NCI-H510A (cell line): ENCODE measurements at regions not wholly inside any gene's neighbourhood (a gene's known extent, or its start where the extent isn't known, plus 50 kb on each side); places are given as distances from the start of the nearest gene placed in this dataset.
A peak's percentile ranks its signal among the peaks of the same experiment; 100 is the strongest.

Experiments
- DNase-seq: peaks from one replicate; lab custom pipeline; 2025; lab: John Stamatoyannopoulos, UW

DNA sequence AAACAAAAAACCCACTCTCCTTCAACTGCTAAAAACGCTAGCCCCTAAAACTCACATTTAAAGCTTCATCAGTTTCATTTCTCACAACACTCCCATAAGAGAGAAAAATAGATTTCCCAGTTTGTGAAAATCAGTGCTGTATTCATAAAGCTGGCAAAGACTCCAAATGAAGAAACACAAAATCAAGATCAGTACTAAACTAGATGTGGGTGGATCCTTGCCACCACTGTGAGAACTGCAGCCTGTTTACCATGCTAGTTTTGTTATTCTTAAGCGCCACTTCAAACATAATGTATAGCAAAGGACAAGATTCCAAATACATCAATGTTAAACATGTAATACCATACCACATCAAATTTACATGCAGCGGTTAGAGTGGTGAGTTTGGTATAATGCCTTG, 104.5 kb upstream of the CCDC150 start:
- no peak for DNase-seq

DNA sequence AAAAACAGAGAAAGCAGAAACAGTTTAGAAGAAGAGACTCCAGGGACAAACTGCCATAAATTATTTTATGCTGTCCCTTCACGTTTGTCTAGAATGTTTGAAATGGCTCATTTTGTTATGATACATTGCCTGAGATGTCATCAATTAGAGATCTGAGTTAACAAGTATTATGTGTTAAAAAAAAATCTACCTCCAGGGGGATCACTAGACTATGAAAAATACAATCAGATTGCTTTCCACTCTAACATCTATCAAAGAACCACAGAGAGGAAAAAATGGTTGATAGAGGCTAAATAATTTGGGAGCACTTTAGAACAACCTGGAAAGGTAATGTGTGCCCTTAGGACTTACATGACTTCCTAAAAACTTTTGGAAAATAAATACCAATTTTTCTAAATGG, 103.8 kb upstream of the CCDC150 start:
- no peak for DNase-seq

DNA sequence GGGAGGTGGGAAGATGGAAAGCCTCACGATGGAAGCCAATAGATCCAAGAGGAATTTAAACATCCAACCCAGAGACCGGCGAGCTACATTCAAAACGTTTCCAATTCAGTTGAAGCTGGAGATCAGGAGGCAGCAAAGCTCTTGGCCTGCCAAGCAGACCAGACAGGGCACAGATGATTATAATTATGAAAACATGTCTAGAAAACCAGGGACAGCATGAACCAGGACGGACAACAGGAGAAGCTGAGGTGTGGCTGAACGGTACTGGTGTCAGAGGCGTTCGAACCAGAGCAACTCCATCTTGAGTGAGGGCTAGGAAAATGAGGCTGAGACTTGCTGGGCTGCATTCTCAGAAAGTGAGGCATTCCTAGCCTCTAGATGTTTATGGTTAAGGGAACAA, 102.2 kb upstream of the CCDC150 start:
- DNase-seq = no peak

DNA sequence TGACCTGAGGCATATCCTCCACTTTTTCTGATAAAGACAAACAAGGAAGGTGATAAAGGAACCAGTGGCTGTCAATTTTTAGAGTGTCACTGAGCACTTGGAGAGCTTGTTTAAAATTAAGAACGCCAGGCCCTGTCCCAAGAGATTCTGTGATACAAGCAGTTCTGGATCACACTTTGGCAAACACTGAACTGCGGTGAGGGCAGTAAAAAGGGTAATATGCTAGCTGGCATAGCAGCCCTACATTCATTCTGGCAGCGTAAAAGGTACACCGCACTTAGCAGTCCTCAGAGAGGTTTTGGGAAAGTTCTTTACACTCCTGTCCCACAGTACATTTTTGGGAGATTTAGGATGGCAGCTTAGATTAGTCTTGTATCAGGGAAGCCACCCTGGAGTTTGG, 101.3 kb upstream of the CCDC150 start:
- no peak for DNase-seq

- DNase-seq = no peak
Measured at GRCh38 chr2:196538646-196539045, 100.9 kb upstream of the CCDC150 start.

- DNase-seq = no peak
Measured at GRCh38 chr2:196544906-196545433, 94.5 kb upstream of the CCDC150 start.

- no peak for DNase-seq
Measured at GRCh38 chr2:196546151-196546919, 93.2 kb upstream of the CCDC150 start.

DNA sequence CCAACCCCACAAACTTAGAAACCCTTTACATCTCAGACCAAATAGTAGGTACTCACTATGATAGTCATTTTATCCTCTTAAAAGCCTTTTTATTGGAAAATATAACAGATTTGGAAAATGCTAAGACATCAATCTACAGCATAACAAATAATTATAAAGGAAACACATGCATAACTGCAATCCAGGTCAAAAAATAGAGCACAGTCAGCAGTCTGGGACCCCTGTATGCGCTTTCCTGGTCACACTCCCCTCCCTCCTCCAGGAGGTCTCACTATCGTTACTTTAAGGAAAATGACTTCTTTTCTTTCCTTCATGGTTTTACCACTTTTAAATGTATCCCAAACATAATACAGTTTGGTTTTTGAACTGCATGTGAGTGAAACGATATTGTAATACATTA, 90.5 kb upstream of the CCDC150 start:
- DNase-seq = no peak

GRCh38 chr2:196551014-196551413, 88.5 kb upstream of the CCDC150 start:
- DNase-seq = no peak

- no peak for DNase-seq
Measured at GRCh38 chr2:196555161-196555560, 84.4 kb upstream of the CCDC150 start.

DNA sequence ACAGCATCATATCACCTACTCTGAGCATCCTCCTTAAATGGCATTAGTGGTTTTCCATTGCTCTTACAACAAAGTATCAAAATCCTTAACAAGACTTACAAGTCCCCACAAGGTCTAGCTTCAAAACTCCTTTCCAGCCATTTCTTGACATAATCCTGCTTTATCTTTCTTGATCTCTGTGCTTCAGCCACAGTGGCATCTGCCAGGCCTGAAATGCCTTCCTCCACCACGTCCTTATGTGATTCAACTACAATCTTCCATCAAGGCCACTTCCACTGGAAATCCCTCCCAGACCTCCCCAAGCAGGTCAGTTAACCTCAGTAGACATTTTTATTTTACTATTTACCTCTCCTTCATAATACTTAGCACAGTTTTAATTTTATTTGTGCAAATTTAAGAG, 83.8 kb upstream of the CCDC150 start:
- no peak for DNase-seq

DNA sequence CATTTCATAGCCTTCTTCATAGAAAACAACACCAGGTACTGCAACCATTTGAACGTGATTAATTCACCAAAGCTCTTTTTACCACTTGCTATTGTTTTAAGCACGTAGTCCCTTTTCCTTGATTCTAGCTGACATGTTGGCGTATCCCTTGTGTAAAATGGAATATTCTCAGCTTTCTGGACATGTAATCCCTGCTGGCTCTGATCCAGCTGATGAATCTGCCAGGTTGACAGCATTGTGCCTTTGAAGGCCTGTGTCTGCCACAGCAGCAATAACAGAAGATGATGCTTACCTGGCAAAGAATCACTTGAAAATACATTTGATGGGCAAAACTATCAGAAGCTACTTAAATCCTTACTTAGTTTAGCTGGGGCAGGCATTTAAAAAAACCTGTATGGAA, 81.0 kb upstream of the CCDC150 start:
- no peak for DNase-seq

DNA sequence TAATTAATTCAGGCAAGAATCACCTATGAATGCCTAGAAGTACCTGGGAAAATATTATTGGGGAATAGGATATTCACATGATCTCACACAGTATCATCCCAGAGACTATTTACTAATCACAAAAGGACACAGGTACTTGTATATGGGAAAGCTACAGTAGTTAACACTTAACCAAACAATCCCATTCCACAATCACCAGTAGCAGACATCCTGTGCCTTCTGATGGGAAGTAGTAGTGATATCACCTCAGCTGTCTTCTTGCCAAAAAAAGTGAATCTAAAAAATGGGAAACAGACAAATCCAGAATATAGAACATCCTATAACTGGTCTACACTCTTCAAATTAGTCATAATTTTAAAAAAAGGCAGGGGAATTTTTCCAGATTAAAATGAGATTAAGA, 75.6 kb upstream of the CCDC150 start:
- DNase-seq = no peak

GRCh38 chr2:196565106-196565765, 74.3 kb upstream of the CCDC150 start:
- no peak for DNase-seq

DNA sequence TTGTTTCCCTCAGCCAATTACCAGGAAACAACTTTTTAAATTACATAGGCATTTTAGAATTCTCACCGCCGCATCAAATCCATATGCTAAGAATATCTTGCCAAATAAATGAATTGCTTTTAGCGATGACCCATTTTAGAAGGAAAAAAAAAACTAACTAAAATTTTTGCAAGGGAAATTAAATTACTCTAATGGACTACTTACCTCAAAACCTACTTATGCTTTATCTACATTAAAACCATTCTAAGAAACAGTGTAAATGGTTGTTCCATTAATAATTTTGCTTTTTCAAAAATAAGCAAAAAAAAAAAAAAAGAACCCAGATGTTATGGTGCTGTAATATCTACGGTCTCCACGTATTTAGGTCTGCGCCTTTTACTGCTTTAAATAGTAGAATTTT, 73.5 kb upstream of the CCDC150 start:
- no peak for DNase-seq

DNA sequence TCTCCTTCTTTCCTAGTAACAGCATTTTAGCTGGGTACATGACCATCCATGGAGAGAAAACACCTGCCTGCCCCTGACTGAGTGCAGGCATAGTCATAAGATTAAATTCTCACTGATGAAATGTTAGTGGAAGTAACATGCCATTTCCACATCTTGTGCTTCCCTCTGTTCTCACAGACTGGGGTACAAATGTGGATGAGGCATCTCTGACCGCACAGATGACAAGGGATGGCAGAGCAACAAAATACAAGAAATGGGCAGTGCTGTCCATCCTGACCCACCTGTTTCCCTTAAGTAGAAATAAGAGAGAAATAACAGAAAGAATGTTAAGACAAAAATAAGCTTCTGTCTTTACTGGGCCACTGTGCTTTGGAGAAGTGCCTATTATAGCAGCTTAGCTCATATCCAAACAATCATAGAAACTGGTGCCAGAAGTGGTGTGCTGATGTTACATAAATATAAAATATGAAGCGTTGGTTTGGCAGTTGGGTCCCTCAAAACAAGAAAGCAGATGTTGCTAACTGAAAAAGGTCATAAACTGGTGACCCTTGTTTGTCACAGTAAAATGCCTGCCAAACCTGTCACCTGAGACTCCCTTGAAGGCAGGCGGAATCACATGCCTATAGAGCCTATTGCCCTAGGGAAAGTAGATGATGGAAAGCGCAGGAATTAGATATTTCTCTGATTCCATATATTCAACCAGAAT, 72.4 kb upstream of the CCDC150 start:
- no peak for DNase-seq

DNA sequence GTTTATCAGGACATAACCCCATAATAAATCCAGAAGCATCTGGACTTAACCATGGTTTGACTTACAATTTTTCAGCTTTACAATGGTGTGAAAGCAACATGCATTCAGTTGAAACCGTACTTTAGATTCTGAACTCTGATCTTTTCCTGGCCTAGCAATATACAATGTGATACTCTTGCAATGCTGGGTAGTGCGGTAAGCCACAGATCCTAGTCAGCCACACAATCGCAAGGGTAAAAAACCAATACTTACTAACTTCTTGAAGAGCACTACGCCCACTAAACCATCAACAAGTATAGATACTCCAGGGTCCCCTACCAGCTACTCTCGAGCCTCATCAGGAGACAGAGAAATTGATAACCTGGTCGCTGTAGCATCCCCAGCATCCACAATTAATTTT, 71.0 kb upstream of the CCDC150 start:
- no peak for DNase-seq

DNA sequence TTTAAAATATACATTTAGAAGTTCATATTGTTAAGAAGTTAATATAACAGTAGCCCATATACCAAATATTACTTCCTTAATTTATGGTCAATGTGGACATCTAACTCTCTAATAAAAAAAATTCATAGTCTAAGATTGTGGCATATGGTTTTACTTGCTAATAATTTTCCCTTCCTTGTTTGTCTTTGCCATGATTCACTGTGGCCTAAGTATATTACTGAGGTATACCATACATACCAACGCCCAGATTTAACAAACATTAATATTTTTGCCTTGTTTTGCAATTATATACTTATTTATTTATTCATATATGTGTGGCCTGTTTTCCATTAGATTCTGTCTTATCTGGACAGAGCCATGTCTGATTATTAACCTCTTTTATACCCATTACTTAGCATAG, 54.6 kb upstream of the CCDC150 start:
- no peak for DNase-seq

- peak; percentile 12 for DNase-seq
Measured at GRCh38 chr2:196586511-196586991, 53.0 kb upstream of the CCDC150 start.

GRCh38 chr2:196587056-196587455, 52.5 kb upstream of the CCDC150 start:
- DNase-seq = no peak

GRCh38 chr2:196587739-196588138, 51.8 kb upstream of the CCDC150 start:
- no peak for DNase-seq

DNA sequence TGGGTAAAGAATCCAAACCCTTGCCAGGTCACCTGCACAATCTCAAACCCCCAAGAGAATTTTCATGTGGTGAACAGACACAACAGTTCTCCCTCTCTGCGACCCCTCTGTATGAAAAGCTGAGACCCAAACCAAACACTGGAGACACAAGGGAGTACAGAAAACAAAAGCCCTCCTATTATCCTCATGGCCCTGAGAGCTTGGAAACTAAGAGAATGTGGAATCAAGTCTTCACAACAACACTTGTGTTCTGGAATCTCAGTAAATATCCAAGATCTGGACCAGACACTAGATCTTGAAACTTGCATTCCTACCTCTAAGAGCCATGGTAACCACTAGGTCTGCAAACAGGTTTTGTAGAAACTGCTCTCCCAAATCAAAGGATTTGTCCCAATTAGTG, 50.1 kb upstream of the CCDC150 start:
- DNase-seq = no peak
